ENCODE measurements at regions not wholly inside any gene's neighbourhood (a gene's known extent, or its start where the extent isn't known, plus 50 kb on each side); places are given as distances from the start of the nearest gene placed in this dataset.

- no peak for DNase-seq
Observed at GRCh38 chr22:48548391-48548790, 1279.3 kb downstream of the BRD1 start.

GRCh38 chr22:48547971-48548370 lies 1279.7 kb downstream of the BRD1 start:
- DNase-seq, result no peak

- DNase-seq, result no peak
Observed at GRCh38 chr22:48546653-48547424, 1280.8 kb downstream of the BRD1 start.

GRCh38 chr22:48545987-48546386 lies 1281.7 kb downstream of the BRD1 start:
- DNase-seq, result no peak

- no peak for DNase-seq
Observed at GRCh38 chr22:48541401-48542098, 1286.1 kb downstream of the BRD1 start.

- no peak for DNase-seq
Observed at GRCh38 chr22:48539261-48539660, 1288.4 kb downstream of the BRD1 start.

- DNase-seq, result no peak
Observed at GRCh38 chr22:48538291-48538820, 1289.3 kb downstream of the BRD1 start.

GRCh38 chr22:48537343-48537680 lies 1290.4 kb downstream of the BRD1 start:
- no peak for DNase-seq

GRCh38 chr22:48536541-48537342 lies 1290.9 kb downstream of the BRD1 start:
- no peak for DNase-seq

- DNase-seq, result no peak
Observed at GRCh38 chr22:48535868-48536540, 1291.7 kb downstream of the BRD1 start.

GRCh38 chr22:48534395-48534958 lies 1293.2 kb downstream of the BRD1 start:
- no peak for DNase-seq

GRCh38 chr22:48532986-48533385 lies 1294.7 kb downstream of the BRD1 start:
- DNase-seq, result no peak

- DNase-seq, result no peak
Observed at GRCh38 chr22:48531761-48532435, 1295.8 kb downstream of the BRD1 start.

- DNase-seq, result no peak
Observed at GRCh38 chr22:48531108-48531507, 1296.6 kb downstream of the BRD1 start.

GRCh38 chr22:48530666-48531065 lies 1297.0 kb downstream of the BRD1 start:
- no peak for DNase-seq

- no peak for DNase-seq
Observed at GRCh38 chr22:48528221-48528915, 1299.3 kb downstream of the BRD1 start.

- no peak for DNase-seq
Observed at GRCh38 chr22:48523761-48524160, 1303.9 kb downstream of the BRD1 start.

- no peak for DNase-seq
Observed at GRCh38 chr22:48523091-48523490, 1304.6 kb downstream of the BRD1 start.

GRCh38 chr22:48522271-48522670 lies 1305.4 kb downstream of the BRD1 start:
- no peak for DNase-seq

GRCh38 chr22:48520884-48521588 lies 1306.6 kb downstream of the BRD1 start:
- DNase-seq, result no peak

- no peak for DNase-seq
Observed at GRCh38 chr22:48520207-48520606, 1307.5 kb downstream of the BRD1 start.
